Spleen (tissue), 7 donors: ENCODE measurements at regions not wholly inside any gene's neighbourhood (a gene's known extent, or its start where the extent isn't known, plus 50 kb on each side); places are given as distances from the start of the nearest gene placed in this dataset.

Experiments used
- POLR2A ChIP-seq, 3 donors: fragments of 450-650 bp; IDR thresholded peaks; one replicate each; pipeline ENCODE4 v1.5.1; 2017; ENCODE audit warnings: antibody characterized with exemption in 3 of 3, mild to moderate bottlenecking in 1 of 3
- POLR2AphosphoS5 ChIP-seq, 3 donors: sonication (generic); formaldehyde crosslinking; IDR thresholded peaks; one replicate each; pipeline ENCODE4 v1.5.1; 2017; ENCODE audit warnings: antibody characterized with exemption in 3 of 3
- TF ChIP-seq, protein P1 (sequence below), 11 experiments: fragments of 200-600 bp in 7 of 11; fragments of 450-650 bp in 4 of 11; sonication (generic) in 4 of 11; IDR thresholded peaks in 8 of 11; conservative IDR thresholded peaks in 3 of 11; 1 replicate in 7 of 11; 2 replicates in 4 of 11; pipeline versions ENCODE4 v1.4.0 to v1.8.0; 2016 to 2021; ENCODE audit warnings: antibody characterized with exemption in 11 of 11, inconsistent platforms in 4 of 11, mild to moderate bottlenecking in 1 of 11
- donor health status: DM: no; HTN: no; CAD: no; lungs with moderate emphysema.
- donor health status: DM: no; HTN: no; CAD: no.
- donor health status: DM: no; HTN: no; CAD: no.

DNA sequence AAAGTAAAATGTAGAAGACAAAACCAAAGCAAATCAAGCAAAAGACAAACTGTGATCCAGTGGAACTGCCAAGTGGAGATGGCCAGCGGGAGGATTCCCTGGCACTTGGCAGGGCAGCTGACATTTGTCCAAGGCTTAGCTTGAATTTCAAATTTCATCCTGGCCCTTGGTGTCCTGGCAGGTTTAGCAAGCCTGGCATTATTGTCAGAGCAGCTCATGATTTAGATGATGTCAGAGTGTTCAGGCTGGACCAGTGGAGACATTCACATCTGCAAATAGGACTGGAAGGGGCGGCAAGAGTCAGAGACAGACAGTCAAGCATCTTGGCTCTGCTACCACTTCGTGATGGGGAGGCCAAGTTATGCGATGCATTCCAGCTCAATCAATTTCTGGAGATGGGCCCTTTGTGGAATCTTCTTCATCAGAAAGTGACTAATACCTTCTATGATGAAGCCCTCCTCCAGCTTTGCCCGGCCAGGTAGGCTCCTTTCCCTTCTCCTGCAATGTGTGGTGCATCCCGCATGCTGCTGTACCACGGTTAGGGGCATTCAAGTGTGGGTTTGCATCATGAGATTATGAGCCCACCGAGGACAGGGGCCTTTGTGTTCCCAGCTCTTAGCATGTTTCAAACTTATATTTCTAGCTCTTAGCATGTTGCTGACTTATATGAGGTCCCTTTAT lies 199.7 kb downstream of the ANKRD30B start:
- TF ChIP-seq, protein P1, sequence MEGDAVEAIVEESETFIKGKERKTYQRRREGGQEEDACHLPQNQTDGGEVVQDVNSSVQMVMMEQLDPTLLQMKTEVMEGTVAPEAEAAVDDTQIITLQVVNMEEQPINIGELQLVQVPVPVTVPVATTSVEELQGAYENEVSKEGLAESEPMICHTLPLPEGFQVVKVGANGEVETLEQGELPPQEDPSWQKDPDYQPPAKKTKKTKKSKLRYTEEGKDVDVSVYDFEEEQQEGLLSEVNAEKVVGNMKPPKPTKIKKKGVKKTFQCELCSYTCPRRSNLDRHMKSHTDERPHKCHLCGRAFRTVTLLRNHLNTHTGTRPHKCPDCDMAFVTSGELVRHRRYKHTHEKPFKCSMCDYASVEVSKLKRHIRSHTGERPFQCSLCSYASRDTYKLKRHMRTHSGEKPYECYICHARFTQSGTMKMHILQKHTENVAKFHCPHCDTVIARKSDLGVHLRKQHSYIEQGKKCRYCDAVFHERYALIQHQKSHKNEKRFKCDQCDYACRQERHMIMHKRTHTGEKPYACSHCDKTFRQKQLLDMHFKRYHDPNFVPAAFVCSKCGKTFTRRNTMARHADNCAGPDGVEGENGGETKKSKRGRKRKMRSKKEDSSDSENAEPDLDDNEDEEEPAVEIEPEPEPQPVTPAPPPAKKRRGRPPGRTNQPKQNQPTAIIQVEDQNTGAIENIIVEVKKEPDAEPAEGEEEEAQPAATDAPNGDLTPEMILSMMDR (IDR thresholded peaks at IDR 0.05 in 8 of 11, conservative IDR thresholded peaks at IDR 0.05 in 3 of 11), result no peak
- TF ChIP-seq POLR2AphosphoS5 (IDR thresholded peaks at IDR 0.05) (no peak), POLR2A (IDR thresholded peaks at IDR 0.05) (no peak)
